ENCODE measurements at regions not wholly inside any gene's neighbourhood (a gene's known extent, or its start where the extent isn't known, plus 50 kb on each side); places are given as distances from the start of the nearest gene placed in this dataset.

GRCh38 chr13:88925954-88926353, 1254.8 kb downstream of the SLITRK5 start:
- TF ChIP-seq, protein P1, sequence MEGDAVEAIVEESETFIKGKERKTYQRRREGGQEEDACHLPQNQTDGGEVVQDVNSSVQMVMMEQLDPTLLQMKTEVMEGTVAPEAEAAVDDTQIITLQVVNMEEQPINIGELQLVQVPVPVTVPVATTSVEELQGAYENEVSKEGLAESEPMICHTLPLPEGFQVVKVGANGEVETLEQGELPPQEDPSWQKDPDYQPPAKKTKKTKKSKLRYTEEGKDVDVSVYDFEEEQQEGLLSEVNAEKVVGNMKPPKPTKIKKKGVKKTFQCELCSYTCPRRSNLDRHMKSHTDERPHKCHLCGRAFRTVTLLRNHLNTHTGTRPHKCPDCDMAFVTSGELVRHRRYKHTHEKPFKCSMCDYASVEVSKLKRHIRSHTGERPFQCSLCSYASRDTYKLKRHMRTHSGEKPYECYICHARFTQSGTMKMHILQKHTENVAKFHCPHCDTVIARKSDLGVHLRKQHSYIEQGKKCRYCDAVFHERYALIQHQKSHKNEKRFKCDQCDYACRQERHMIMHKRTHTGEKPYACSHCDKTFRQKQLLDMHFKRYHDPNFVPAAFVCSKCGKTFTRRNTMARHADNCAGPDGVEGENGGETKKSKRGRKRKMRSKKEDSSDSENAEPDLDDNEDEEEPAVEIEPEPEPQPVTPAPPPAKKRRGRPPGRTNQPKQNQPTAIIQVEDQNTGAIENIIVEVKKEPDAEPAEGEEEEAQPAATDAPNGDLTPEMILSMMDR (conservative IDR thresholded peaks at IDR 0.05) = no peak
- no peak for TF ChIP-seq EZH2 (IDR thresholded peaks at IDR 0.05; ENCODE audit: low read depth)
